ENCODE measurements at regions not wholly inside any gene's neighbourhood (a gene's known extent, or its start where the extent isn't known, plus 50 kb on each side); places are given as distances from the start of the nearest gene placed in this dataset.
"Not testable (repeated sequence)": the region's sequence is repeated elsewhere in the genome, so short reads cannot be mapped to it uniquely, and the experiment has no call there.

DNA sequence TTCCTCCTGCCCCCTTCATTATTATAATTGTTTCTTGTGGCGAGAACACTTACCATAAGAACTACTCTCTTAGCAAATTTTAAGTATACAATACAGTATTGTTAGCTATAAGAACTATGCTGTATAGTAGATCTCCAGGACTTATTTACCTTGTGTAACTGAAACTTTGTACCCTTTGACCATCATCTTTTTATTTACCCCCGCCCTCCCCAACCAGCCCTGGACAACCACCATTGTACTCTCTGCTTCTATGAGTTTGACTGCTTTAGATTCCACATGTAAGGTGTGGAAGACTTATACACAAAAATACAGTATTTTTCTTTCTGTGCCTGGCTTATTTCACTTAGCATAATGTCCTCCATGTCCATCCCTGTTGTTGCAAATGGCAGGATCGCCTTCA lies 161.1 kb downstream of the PHF8 start:
- no peak for DNase-seq (ENCODE audit: low spot score)

DNA sequence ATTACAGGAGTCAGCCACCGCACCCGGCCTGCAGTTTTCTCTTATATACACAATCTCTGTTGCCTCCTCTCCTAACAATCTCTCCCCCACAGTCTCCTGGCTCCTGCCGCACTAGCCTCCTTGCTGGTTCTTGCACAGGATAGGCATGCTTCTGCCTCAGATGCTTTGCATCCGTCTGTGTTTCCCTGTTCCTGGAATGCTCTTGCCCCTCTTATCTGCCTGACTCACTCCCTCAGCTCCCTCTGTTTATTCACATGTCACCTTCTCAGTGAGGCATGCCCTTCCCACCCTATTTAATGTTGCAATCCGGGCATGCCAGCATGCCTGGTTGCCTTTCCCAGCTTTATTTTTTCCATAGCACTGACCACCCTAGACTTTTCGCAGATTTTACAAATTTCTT lies 161.9 kb downstream of the PHF8 start:
- no peak for DNase-seq (ENCODE audit: low spot score)

- not testable (repeated sequence) for DNase-seq (ENCODE audit: low spot score)
Measured at GRCh38 chrX:53880786-53881185, 163.5 kb downstream of the PHF8 start.

- no peak for DNase-seq (ENCODE audit: low spot score)
Measured at GRCh38 chrX:53859890-53860289, 173.4 kb upstream of the HUWE1 start.

DNA sequence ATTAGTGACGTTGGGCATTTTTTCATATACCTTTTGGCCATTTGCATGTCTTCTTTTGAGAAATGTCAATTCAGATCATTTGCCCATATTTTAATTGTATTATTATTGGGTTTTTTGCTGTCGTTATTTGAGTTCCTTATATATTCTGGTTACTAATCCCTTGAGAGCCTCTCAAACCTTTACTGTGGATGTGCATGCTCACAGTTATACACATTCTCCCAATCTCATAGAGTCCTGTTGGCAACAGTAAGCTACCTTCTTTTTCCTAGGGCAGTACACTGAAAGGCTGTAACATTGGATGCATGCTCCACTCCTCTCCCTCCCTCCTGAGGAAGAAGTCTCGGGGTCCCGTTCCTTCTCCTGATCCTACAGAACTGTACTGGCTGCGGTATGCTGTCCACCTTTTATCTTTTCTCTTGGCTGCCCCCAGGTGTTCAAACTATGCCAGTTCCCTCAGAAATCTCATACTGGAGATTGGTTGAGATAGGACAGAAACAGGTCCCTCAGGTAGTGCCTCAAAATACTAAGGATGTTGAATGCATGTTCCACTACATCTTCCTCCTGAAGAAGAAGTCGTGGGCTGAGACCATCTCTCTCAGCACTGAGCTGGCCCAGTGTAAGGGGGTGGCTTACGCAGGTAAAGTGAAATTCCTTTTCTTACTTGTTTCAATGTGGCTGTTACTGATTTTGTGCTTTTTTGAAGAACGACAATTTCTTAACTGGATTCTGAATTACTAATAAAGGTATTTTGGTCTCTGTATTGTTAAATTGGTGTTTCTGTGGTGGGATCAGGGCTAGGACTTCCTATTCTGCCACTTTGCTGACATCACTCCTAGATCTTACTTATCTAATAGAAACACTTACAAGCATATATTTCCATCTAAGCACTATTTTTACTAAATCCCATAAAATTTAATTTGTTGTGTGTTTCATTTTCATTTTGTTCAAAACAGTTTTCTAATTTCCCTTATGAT lies 145.4 kb upstream of the HUWE1 start:
- DNase-seq (ENCODE audit: low spot score) = peak; percentile 4

DNA sequence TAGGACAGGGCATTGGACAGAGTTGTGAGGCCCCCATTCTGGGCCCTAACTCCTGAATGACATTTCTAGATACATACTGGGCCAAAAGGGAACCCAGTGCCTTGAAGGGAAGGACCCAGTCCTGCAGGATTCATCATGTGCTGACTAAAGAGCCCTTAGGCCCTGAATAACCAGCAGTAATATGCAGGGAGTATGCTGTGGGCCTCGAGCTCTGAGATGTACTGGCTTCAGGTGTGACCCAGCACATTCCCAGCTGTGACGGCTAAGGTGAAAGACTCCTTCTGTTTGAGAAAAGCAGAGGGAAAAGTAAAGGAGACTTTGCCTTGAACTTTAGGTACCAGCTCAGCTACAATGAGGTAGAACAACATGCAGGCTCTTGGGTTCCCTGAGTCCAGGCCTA lies 138.2 kb upstream of the HUWE1 start:
- DNase-seq (ENCODE audit: low spot score) = no peak

- DNase-seq (ENCODE audit: low spot score) = not testable (repeated sequence)
Measured at GRCh38 chrX:53818115-53818514, 131.6 kb upstream of the HUWE1 start.

DNA sequence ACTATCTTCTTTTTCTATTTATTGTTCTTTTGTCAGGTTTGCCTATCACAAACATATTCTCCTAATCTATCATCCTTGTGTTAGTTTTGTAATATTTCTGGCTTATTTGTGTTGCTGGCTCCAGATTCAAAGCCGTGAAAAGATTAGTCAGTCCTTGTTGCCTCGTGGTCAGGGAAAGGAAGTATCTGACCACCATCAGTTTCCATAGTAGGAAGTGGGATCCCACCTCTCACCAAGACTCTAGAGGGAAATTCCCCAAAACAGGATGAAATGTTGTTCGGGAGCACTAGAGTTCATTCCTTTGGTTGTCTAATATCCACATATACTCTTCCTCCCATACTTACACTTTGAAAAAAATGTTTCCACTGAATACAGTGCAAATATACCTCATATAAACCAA lies 131.0 kb upstream of the HUWE1 start:
- no peak for DNase-seq (ENCODE audit: low spot score)

DNA sequence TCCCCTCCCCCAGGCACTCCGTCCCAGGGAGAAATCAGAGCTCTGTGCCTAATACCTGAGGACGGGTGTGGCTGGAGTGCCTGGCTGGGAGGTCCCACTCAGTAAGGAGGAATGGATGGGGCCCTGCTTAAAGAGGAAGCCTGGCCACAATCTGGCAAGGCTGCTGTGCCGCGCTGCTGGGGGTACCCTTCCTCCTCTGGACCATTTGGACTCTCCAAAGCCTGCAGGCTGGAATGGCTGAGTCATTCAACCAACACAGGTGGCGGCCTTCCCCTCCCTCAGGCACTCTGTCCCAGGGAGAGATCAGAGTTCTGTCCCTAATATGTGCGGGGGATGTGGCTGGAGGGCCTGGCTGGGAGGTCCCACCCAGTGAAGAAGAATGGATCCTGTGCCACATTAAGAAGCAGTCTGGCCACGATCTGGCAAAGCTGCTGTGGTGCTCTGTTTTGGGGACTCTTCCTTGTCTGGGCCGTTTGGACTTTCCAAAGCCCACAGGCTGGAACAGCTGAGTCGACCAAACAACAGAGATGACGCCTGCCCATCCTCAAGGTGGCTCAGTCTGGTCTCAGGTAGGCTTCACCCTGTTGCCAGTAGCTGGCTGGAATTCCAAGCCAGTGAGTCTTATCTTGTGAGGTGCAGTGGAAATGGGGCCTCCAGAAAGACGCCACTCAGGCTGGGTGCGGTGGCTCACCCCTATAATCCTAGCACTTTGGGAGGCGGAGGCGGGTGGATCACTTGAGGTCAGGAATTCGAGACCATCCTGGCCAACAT lies 127.3 kb upstream of the HUWE1 start:
- DNase-seq (ENCODE audit: low spot score) = no peak

GRCh38 chrX:53798281-53798680 lies 111.8 kb upstream of the HUWE1 start:
- DNase-seq (ENCODE audit: low spot score) = no peak

DNA sequence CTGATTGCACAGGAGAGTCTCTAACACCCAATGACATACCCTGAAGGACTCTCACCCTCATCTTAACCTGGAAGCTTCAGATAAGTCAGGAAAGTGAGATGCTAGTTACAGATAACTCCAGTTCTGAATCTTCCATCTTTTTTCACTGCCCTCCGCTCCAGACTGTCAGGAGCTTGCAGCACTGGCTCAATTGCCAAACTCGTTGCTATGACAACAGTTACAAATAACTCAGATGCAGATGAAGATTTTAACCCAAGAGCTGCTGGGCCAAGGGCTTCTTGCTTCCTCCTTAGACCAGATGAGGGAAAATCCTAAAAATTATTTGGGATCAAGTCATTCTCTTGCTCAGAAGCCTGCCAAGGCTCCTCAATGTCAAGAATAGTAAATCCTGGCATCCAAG lies 109.1 kb upstream of the HUWE1 start:
- no peak for DNase-seq (ENCODE audit: low spot score)

- DNase-seq (ENCODE audit: low spot score) = no peak
Measured at GRCh38 chrX:53794181-53794580, 107.7 kb upstream of the HUWE1 start.

- no peak for DNase-seq (ENCODE audit: low spot score)
Measured at GRCh38 chrX:53768865-53769264, 82.3 kb upstream of the HUWE1 start.

DNA sequence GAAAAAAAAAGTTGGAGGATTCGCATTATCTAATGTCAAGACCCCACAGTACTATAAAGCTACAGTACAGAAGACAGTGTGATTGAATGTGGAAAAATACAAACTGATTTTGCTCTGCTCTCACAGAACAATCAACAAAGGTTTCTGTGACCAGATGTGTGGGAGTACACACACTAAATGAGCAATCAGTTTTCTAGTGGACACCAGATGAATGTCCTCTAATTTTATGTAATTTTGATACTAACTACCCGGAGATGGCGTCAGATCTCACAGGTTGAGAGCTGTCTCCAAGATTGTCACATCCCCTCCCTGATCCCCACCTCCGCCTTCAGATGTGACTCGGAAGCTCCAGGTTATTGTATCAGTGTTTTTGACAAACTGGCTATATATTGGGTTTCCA lies 81.9 kb upstream of the HUWE1 start:
- DNase-seq (ENCODE audit: low spot score) = no peak

DNA sequence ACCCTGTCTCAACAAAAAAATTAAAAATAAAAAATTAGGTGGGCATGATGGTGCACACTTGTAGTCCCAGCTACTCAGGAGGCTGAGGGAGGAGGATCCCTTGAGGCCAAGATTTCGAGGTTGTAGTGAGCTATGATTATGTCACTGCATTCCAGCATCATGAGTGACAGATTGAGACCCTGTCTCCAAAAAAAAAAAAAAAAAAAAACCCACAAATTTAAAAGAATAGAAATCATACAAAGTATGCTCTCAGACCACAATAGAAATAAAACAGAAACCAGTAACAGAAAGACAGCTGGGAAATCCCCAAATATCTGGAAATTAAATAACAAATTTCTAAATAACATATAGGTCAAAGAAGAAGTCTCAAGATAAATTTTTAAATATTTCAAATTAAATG lies 81.0 kb upstream of the HUWE1 start:
- no peak for DNase-seq (ENCODE audit: low spot score)

DNA sequence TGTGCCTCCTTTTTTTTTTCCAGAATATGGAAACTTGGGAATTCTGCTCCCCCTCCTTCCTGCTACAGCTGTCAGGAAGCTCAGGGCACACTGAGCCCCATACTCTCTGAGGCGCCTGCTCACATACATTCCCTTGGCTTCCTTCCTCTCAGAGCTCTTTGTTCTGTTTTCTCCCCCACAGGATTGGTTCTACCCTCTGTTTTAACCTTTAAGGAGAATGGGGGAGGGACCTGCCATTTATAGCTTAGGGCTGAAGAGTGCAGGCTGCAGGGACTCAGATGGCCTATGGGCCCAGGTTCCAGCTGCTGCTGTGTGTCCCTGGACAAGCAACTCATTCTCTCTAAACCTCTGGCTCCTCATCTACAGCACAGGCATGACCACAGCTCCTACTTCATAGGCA lies 70.7 kb upstream of the HUWE1 start:
- DNase-seq (ENCODE audit: low spot score) = not testable (repeated sequence)

GRCh38 chrX:53746718-53747117 lies 60.2 kb upstream of the HUWE1 start:
- no peak for DNase-seq (ENCODE audit: low spot score)

GRCh38 chrX:53743244-53743643 lies 56.7 kb upstream of the HUWE1 start:
- no peak for DNase-seq (ENCODE audit: low spot score)

DNA sequence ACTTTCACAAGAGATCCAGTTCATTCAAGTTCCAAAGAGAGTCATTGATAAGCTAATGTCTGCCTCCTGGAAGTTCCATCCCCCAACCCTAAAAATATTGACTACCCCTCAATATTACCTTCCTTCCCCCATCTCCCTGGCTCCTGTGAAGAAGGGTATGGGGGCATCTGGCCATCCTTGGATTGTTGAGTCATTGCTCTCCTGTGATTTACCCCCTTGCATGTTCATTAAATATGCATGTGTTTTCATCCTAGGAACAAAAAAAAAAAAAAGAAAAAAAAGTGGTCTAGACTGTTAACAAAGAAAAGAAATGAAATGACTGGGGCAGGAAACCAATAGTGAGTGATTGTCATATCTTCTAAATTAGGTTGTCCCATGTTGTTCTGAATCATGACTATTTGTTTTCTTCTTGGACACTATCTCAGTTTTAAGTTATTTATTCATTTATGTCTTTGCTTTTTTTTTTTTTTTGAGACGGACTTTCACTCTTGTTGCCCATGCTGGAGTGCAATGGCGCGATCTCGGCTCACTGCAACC lies 51.9 kb upstream of the HUWE1 start:
- DNase-seq (ENCODE audit: low spot score) = no peak
